Chondrocyte (in vitro differentiated cells): ENCODE measurements at regions not wholly inside any gene's neighbourhood (a gene's known extent, or its start where the extent isn't known, plus 50 kb on each side); places are given as distances from the start of the nearest gene placed in this dataset.

Experiments
- DNase-seq: peaks from one replicate; pipeline ENCODE4 v3.0.0; 2021; ENCODE audit warnings: mixed read lengths, low spot score
- H3K27ac Mint-ChIP-seq: one replicate; pipeline ENCODE4 v1.8.0; 2021; ENCODE audit warnings: mild to moderate bottlenecking, moderate library complexity, mixed read lengths; ENCODE audit not compliant: unreplicated experiment
- H3K27me3 Mint-ChIP-seq: 2 replicates; pipeline ENCODE4 v1.8.0; 2021; ENCODE audit warnings: low read depth, mixed read lengths
- H3K36me3 Mint-ChIP-seq: 2 replicates; pipeline ENCODE4 v1.8.0; 2021; ENCODE audit warnings: low read depth, mixed read lengths
- H3K4me1 Mint-ChIP-seq: 2 replicates; pipeline ENCODE4 v1.8.0; 2021; ENCODE audit warnings: low read depth, mild to moderate bottlenecking, mixed read lengths
- H3K4me3 Mint-ChIP-seq: one replicate; pipeline ENCODE4 v1.8.0; 2021; ENCODE audit warnings: mild to moderate bottlenecking, moderate library complexity, mixed read lengths; ENCODE audit not compliant: unreplicated experiment
- H3K9me3 Mint-ChIP-seq: 2 replicates; pipeline ENCODE4 v1.8.0; 2021; ENCODE audit warnings: low read depth, mixed read lengths
- CTCF ChIP-seq: fragments of 200-600 bp; sonication (generic); IDR thresholded peaks from 2 replicates; pipeline ENCODE4 v1.5.0; 2021; ENCODE audit warnings: antibody characterized with exemption, mild to moderate bottlenecking, moderate library complexity

- Mint-ChIP-seq H3K9me3 (no peaks in the 10 kb centered on the region), H3K4me1 (peaks cover 8% of the 10 kb centered on the region), H3K27me3 (peaks cover 2% of the 10 kb centered on the region), H3K4me3 (no peak overlapping the region), H3K27ac (no peak overlapping the region), H3K36me3 (no peaks in the 10 kb centered on the region)
- no peak for TF ChIP-seq CTCF
- DNase-seq = no peak
Measured at GRCh38 chr3:14332392-14332791, 70.0 kb upstream of the SLC6A6 start.

- no peak for TF ChIP-seq CTCF
- Mint-ChIP-seq H3K27ac (no peak overlapping the region), H3K36me3 (no peaks in the 10 kb centered on the region), H3K27me3 (peaks cover 2% of the 10 kb centered on the region), H3K4me3 (no peak overlapping the region), H3K9me3 (no peaks in the 10 kb centered on the region), H3K4me1 (peaks cover 8% of the 10 kb centered on the region)
- no peak for DNase-seq
Measured at GRCh38 chr3:14333215-14333614, 69.2 kb upstream of the SLC6A6 start.

GRCh38 chr3:14333621-14334020, 68.8 kb upstream of the SLC6A6 start:
- no peaks in the 10 kb centered on the region for H3K9me3 Mint-ChIP-seq
- no peak overlapping the region for H3K27ac Mint-ChIP-seq
- H3K27me3 Mint-ChIP-seq = peaks cover 2% of the 10 kb centered on the region
- no peak for DNase-seq
- H3K36me3 Mint-ChIP-seq = no peaks in the 10 kb centered on the region
- TF ChIP-seq CTCF = no peak
- H3K4me1 Mint-ChIP-seq = peaks cover 8% of the 10 kb centered on the region
- no peak overlapping the region for H3K4me3 Mint-ChIP-seq

GRCh38 chr3:14334136-14334535, 68.3 kb upstream of the SLC6A6 start:
- Mint-ChIP-seq H3K27ac (no peak overlapping the region), H3K27me3 (peaks cover 2% of the 10 kb centered on the region), H3K4me1 (peaks cover 8% of the 10 kb centered on the region), H3K4me3 (no peak overlapping the region), H3K36me3 (no peaks in the 10 kb centered on the region), H3K9me3 (no peaks in the 10 kb centered on the region)
- TF ChIP-seq CTCF = no peak
- DNase-seq = no peak

GRCh38 chr3:14334936-14335335, 67.5 kb upstream of the SLC6A6 start:
- H3K27ac Mint-ChIP-seq = no peak overlapping the region
- DNase-seq = no peak
- H3K27me3 Mint-ChIP-seq = peaks cover 2% of the 10 kb centered on the region
- TF ChIP-seq CTCF = no peak
- no peaks in the 10 kb centered on the region for H3K36me3 Mint-ChIP-seq
- no peaks in the 10 kb centered on the region for H3K9me3 Mint-ChIP-seq
- peaks cover 3% of the 10 kb centered on the region for H3K4me1 Mint-ChIP-seq
- no peak overlapping the region for H3K4me3 Mint-ChIP-seq
